LNCaP clone FGC (cell line): ENCODE measurements at regions not wholly inside any gene's neighbourhood (a gene's known extent, or its start where the extent isn't known, plus 50 kb on each side); places are given as distances from the start of the nearest gene placed in this dataset.

Source experiments
- DNase-seq: peaks from one replicate; pipeline ENCODE4 v3.0.0-alpha.2; 2011; ENCODE audit warnings: low read depth
- H3K4me3 ChIP-seq: 2 replicates; pipeline ENCODE4 v1.5.1; 2011; ENCODE audit warnings: mild to moderate bottlenecking, low read depth, low read length, control low read depth
- CTCF ChIP-seq: IDR thresholded peaks from 2 replicates; pipeline ENCODE4 v1.5.1; 2012; ENCODE audit warnings: mild to moderate bottlenecking; ENCODE audit not compliant: control insufficient read depth, insufficient read depth; ENCODE audit errors: extremely low read depth

- H3K4me3 ChIP-seq = no peak overlapping the region
- no peak for DNase-seq
- no peak for TF ChIP-seq CTCF
Measured at GRCh38 chr5:12193536-12193935, 289.3 kb upstream of the CTNND2 start.

- no peak for DNase-seq
- no peak for TF ChIP-seq CTCF
- H3K4me3 ChIP-seq = no peak overlapping the region
Measured at GRCh38 chr5:12183003-12183402, 278.8 kb upstream of the CTNND2 start.

GRCh38 chr5:12177851-12178250 is 273.6 kb upstream of the CTNND2 start:
- DNase-seq = no peak
- no peak overlapping the region for H3K4me3 ChIP-seq
- no peak for TF ChIP-seq CTCF

- TF ChIP-seq CTCF = no peak
- no peak overlapping the region for H3K4me3 ChIP-seq
- DNase-seq = no peak
Measured at GRCh38 chr5:12177225-12177624, 273.0 kb upstream of the CTNND2 start.

GRCh38 chr5:12175914-12176585 is 271.8 kb upstream of the CTNND2 start:
- no peak overlapping the region for H3K4me3 ChIP-seq
- no peak for DNase-seq
- no peak for TF ChIP-seq CTCF

- no peak for DNase-seq
- TF ChIP-seq CTCF = no peak
- H3K4me3 ChIP-seq = no peak overlapping the region
Measured at GRCh38 chr5:12174734-12175133, 270.5 kb upstream of the CTNND2 start.

GRCh38 chr5:12169536-12169935 is 265.3 kb upstream of the CTNND2 start:
- DNase-seq = no peak
- H3K4me3 ChIP-seq = no peak overlapping the region
- TF ChIP-seq CTCF = no peak
